ENCODE measurements at regions not wholly inside any gene's neighbourhood (a gene's known extent, or its start where the extent isn't known, plus 50 kb on each side); places are given as distances from the start of the nearest gene placed in this dataset.
"Not testable (repeated sequence)": the region's sequence is repeated elsewhere in the genome, so short reads cannot be mapped to it uniquely, and the experiment has no call there.

- DNase-seq (ENCODE audit: low read depth) = not testable (repeated sequence)
These were observed 173.9 kb downstream of the TJP1 start for GRCh38 chr15:29648415-29648814.

GRCh38 chr15:29645841-29646240 lies 176.4 kb downstream of the TJP1 start:
- TF ChIP-seq, protein P1, sequence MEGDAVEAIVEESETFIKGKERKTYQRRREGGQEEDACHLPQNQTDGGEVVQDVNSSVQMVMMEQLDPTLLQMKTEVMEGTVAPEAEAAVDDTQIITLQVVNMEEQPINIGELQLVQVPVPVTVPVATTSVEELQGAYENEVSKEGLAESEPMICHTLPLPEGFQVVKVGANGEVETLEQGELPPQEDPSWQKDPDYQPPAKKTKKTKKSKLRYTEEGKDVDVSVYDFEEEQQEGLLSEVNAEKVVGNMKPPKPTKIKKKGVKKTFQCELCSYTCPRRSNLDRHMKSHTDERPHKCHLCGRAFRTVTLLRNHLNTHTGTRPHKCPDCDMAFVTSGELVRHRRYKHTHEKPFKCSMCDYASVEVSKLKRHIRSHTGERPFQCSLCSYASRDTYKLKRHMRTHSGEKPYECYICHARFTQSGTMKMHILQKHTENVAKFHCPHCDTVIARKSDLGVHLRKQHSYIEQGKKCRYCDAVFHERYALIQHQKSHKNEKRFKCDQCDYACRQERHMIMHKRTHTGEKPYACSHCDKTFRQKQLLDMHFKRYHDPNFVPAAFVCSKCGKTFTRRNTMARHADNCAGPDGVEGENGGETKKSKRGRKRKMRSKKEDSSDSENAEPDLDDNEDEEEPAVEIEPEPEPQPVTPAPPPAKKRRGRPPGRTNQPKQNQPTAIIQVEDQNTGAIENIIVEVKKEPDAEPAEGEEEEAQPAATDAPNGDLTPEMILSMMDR (IDR thresholded peaks at IDR 0.05; ENCODE audit: low read depth, low read length, missing control alignments) = no peak
- DNase-seq (ENCODE audit: low read depth) = no peak
- in situ Hi-C loops (cut with HindIII; ENCODE audit: low sequenced_read_pairs) = no loop called here
- H3K4me3 ChIP-seq (ENCODE audit: low read depth, low read length) = no peak overlapping the region

More at GRCh38 chr15:29648415-29648814, 173.9 kb downstream of the TJP1 start:
- H3K4me3 ChIP-seq (ENCODE audit: low read depth, low read length); in situ Hi-C loops (cut with HindIII; ENCODE audit: low sequenced_read_pairs): not testable (repeated sequence)

- in situ Hi-C loops (cut with HindIII; ENCODE audit: low sequenced_read_pairs); DNase-seq (ENCODE audit: low read depth); H3K4me3 ChIP-seq (ENCODE audit: low read depth, low read length): not testable (repeated sequence)
These were observed 177.9 kb downstream of the TJP1 start for GRCh38 chr15:29644361-29644760.

DNA sequence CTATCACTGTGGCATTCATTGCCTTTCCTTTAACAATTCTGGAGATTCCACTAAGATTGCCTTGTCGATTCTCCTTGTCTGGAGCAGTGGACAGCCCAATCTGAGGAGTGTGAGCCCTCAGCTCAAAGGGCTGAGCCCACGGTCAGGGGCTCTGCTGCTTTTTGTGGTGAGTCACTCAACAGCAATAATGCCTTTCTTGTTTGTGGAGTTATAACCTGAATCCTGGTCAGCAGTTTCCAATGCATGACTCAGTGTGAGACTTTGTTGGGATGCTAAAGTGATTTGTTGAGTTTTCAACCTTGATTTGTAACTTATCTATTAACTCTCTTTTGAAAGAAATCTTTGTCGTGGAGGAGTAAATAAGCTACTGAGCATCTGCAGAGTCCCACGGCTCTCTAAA lies 183.5 kb downstream of the TJP1 start:
- in situ Hi-C loops (cut with HindIII; ENCODE audit: low sequenced_read_pairs) = no loop called here
- H3K4me3 ChIP-seq (ENCODE audit: low read depth, low read length) = no peak overlapping the region
- peak; percentile 19 for DNase-seq (ENCODE audit: low read depth)
- TF ChIP-seq, protein P1 (IDR thresholded peaks at IDR 0.05; ENCODE audit: low read depth, low read length, missing control alignments) = no peak

DNA sequence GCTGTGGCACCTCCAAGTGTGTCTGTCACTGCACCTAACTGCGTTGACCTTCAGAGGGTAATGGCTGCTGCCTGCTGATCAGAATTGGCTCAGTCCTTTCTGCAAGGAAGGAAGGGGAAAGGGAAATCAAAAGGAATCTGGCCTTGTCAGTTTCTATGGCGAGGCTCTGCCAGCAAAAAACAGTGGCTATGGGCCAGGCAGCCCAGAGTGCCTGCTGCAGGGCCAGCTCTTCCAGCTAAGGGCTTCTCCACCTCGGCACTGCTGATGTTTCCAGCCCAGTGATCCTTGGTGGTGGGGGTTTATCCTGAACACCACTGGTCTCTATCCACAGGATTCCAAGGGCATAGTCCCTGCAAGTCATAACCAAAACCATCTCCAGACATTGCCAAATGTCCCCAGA lies 184.3 kb downstream of the TJP1 start:
- in situ Hi-C loops (cut with HindIII; ENCODE audit: low sequenced_read_pairs) = no loop called here
- no peak for DNase-seq (ENCODE audit: low read depth)
- TF ChIP-seq, protein P1 (IDR thresholded peaks at IDR 0.05; ENCODE audit: low read depth, low read length, missing control alignments) = no peak
- no peak overlapping the region for H3K4me3 ChIP-seq (ENCODE audit: low read depth, low read length)

GRCh38 chr15:29637555-29637954 lies 184.7 kb downstream of the TJP1 start:
- H3K4me3 ChIP-seq (ENCODE audit: low read depth, low read length) = no peak overlapping the region
- no peak for DNase-seq (ENCODE audit: low read depth)
- TF ChIP-seq, protein P1 (IDR thresholded peaks at IDR 0.05; ENCODE audit: low read depth, low read length, missing control alignments) = no peak
- in situ Hi-C loops (cut with HindIII; ENCODE audit: low sequenced_read_pairs) = no loop called here

GRCh38 chr15:29636921-29637320 lies 185.3 kb downstream of the TJP1 start:
- in situ Hi-C loops (cut with HindIII; ENCODE audit: low sequenced_read_pairs) = no loop called here
- no peak for DNase-seq (ENCODE audit: low read depth)
- TF ChIP-seq, protein P1 (IDR thresholded peaks at IDR 0.05; ENCODE audit: low read depth, low read length, missing control alignments) = no peak
- no peak overlapping the region for H3K4me3 ChIP-seq (ENCODE audit: low read depth, low read length)

- TF ChIP-seq, protein P1 (IDR thresholded peaks at IDR 0.05; ENCODE audit: low read depth, low read length, missing control alignments) = no peak
- no peak for DNase-seq (ENCODE audit: low read depth)
- in situ Hi-C loops (cut with HindIII; ENCODE audit: low sequenced_read_pairs) = no loop called here
- H3K4me3 ChIP-seq (ENCODE audit: low read depth, low read length) = no peak overlapping the region
These were observed 186.1 kb downstream of the TJP1 start for GRCh38 chr15:29636140-29636539.
